SK-N-SH (cell line): ENCODE measurements at regions not wholly inside any gene's neighbourhood (a gene's known extent, or its start where the extent isn't known, plus 50 kb on each side); places are given as distances from the start of the nearest gene placed in this dataset.

Experiments
- CTCF ChIA-PET: fragments of 300-600, 350-600 bp; formaldehyde crosslinking; extraction: SDS; loops from one replicate; lab custom pipeline; 2021; lab: Yijun Ruan, JAX
- POLR2A ChIA-PET: fragments of 350-600 bp; sonication (Branson Sonifier 250); formaldehyde crosslinking; extraction: SDS; loops from one replicate; lab custom pipeline; 2020; ENCODE audit warnings: antibody characterized with exemption, inconsistent platforms; lab: Yijun Ruan, JAX
- DNase-seq: peaks from one replicate; pipeline ENCODE4 v3.0.0; 2012
- H2AFZ ChIP-seq: fragments of 200-600 bp; sonication (generic); 2 replicates; pipeline ENCODE4 v1.8.1; 2016; ENCODE audit warnings: antibody characterized with exemption, mild to moderate bottlenecking, low read depth
- H3F3A ChIP-seq: fragments of 200-600 bp; sonication (generic); replicated peaks from 2 replicates; pipeline ENCODE3; 2016; ENCODE audit warnings: antibody characterized with exemption, mild to moderate bottlenecking; ENCODE audit not compliant: insufficient read depth
- H3K27ac ChIP-seq, 2 experiments: fragments of 200-500 bp in 1 of 2; fragments of 200-600 bp in 1 of 2; sonication (Bioruptor generic) in 1 of 2; sonication (generic), shearing (Covaris generic) in 1 of 2; 2 replicates each; pipeline versions ENCODE4 v1.5.1 to v1.6.1; 2014 to 2016; ENCODE audit warnings: low read depth in 2 of 2, inconsistent platforms in 1 of 2, low read length in 1 of 2, mild to moderate bottlenecking in 1 of 2, mixed read lengths in 1 of 2
- H3K27me3 ChIP-seq: fragments of 200-600 bp; sonication (generic), shearing (Covaris generic); 2 replicates; pipeline ENCODE4 v1.6.1; 2016; ENCODE audit warnings: mixed run types; ENCODE audit not compliant: insufficient read depth
- H3K36me3 ChIP-seq, 2 experiments: fragments of 200-500 bp in 1 of 2; fragments of 200-600 bp in 1 of 2; sonication (Bioruptor generic) in 1 of 2; sonication (generic) in 1 of 2; replicated peaks in 1 of 2; 2 replicates each; pipeline versions ENCODE3 to v1.5.1; 2014 to 2016; ENCODE audit warnings: low read length in 1 of 2, mild to moderate bottlenecking in 1 of 2; ENCODE audit not compliant: insufficient read depth in 2 of 2, control insufficient read depth in 1 of 2
- H3K4me1 ChIP-seq, 2 experiments: fragments of 200-500 bp in 1 of 2; fragments of 200-600 bp in 1 of 2; sonication (Bioruptor generic) in 1 of 2; sonication (generic), shearing (Covaris generic) in 1 of 2; 2 replicates each; pipeline versions ENCODE4 v1.5.1 to v1.6.1; 2014 to 2016; ENCODE audit warnings: low read depth in 1 of 2, low read length in 1 of 2, mixed run types in 1 of 2; ENCODE audit not compliant: insufficient read depth in 2 of 2, control insufficient read depth in 1 of 2
- H3K4me2 ChIP-seq: fragments of 200-600 bp; sonication (generic), shearing (Covaris generic); 2 replicates; pipeline ENCODE4 v1.6.1; 2017; ENCODE audit warnings: mixed run types
- H3K4me3 ChIP-seq, 2 experiments: fragments of 200-500 bp in 1 of 2; fragments of 200-600 bp in 1 of 2; sonication (Bioruptor generic) in 1 of 2; sonication (generic), shearing (Covaris generic) in 1 of 2; 2 replicates each; pipeline versions ENCODE4 v1.5.1 to v1.8.1; 2014 to 2016; ENCODE audit warnings: low read depth in 2 of 2, inconsistent platforms in 1 of 2, low read length in 1 of 2, mild to moderate bottlenecking in 1 of 2, mixed read lengths in 1 of 2, moderate library complexity in 1 of 2
- H3K79me2 ChIP-seq: fragments of 200-600 bp; sonication (generic); 2 replicates; pipeline ENCODE4 v1.8.1; 2017; ENCODE audit warnings: mild to moderate bottlenecking; ENCODE audit not compliant: insufficient read depth
- H3K9ac ChIP-seq: fragments of 200-600 bp; sonication (generic); 2 replicates; pipeline ENCODE4 v1.6.1; 2017; ENCODE audit warnings: mixed run types
- H3K9me2 ChIP-seq: fragments of 200-600 bp; sonication (generic); 2 replicates; pipeline ENCODE4 v1.6.1; 2017; ENCODE audit warnings: mixed run types
- H3K9me3 ChIP-seq: fragments of 200-600 bp; sonication (generic); 2 replicates; pipeline ENCODE4 v1.6.1; 2017; ENCODE audit warnings: mixed run types, mild to moderate bottlenecking, moderate library complexity
- H4K20me1 ChIP-seq: fragments of 200-600 bp; sonication (generic); 2 replicates; pipeline ENCODE4 v1.6.1; 2017; ENCODE audit warnings: mild to moderate bottlenecking, mixed run types; ENCODE audit not compliant: insufficient read depth
- CHD2 ChIP-seq: fragments of 150-350 bp; IDR thresholded peaks from 2 replicates; pipeline ENCODE4 v1.6.1; 2018; ENCODE audit warnings: low read length; ENCODE audit not compliant: partially characterized antibody
- EZH2phosphoT487 ChIP-seq: fragments of 200-600 bp; sonication (generic); IDR thresholded peaks from 2 replicates; pipeline ENCODE4 v1.6.1; 2017; ENCODE audit warnings: low read depth, mixed run types, mild to moderate bottlenecking, antibody characterized with exemption, moderate library complexity, borderline replicate concordance
- FOSL2 ChIP-seq: IDR thresholded peaks from 2 replicates; pipeline ENCODE4 v1.4.0; 2012; ENCODE audit warnings: low read depth, mild to moderate bottlenecking, moderate library complexity, borderline replicate concordance
- FOXM1 ChIP-seq: IDR thresholded peaks from 2 replicates; pipeline ENCODE4 v1.4.0; 2012; ENCODE audit warnings: low read depth, mild to moderate bottlenecking
- GABPA ChIP-seq: IDR thresholded peaks from 2 replicates; pipeline ENCODE4 v1.4.0; 2012; ENCODE audit warnings: low read depth, mild to moderate bottlenecking
- JUND ChIP-seq: IDR thresholded peaks from 2 replicates; pipeline ENCODE4 v1.4.0; 2012
- MEF2A ChIP-seq: IDR thresholded peaks from 2 replicates; pipeline ENCODE4 v1.4.0; 2012; ENCODE audit warnings: low read depth, borderline replicate concordance
- PBX3 ChIP-seq: IDR thresholded peaks from 2 replicates; pipeline ENCODE4; 2012
- POLR2AphosphoS5 ChIP-seq: IDR thresholded peaks from 2 replicates; pipeline ENCODE4 v1.6.1; 2012; ENCODE audit warnings: low read depth, low read length
- RFX5 ChIP-seq: IDR thresholded peaks from 2 replicates; pipeline ENCODE4 v1.6.1; 2012; ENCODE audit warnings: mild to moderate bottlenecking, improper control_type of control experiment, low read length
- TEAD4 ChIP-seq: IDR thresholded peaks from 2 replicates; pipeline ENCODE4 v1.4.0; 2012; ENCODE audit warnings: mild to moderate bottlenecking, borderline replicate concordance; ENCODE audit not compliant: insufficient read depth
- YY1 ChIP-seq: IDR thresholded peaks from 2 replicates; pipeline ENCODE4 v1.4.0; 2012; ENCODE audit warnings: low read depth, mild to moderate bottlenecking
- WGBS: methylation state at CpG from one replicate; pipeline ENCODE4 v1.1.6; 2017; ENCODE audit warnings: low lambda C conversion rate; 5-methylcytosine and 5-hydroxymethylcytosine counted together
- TF ChIP-seq, protein P1 (sequence below): IDR thresholded peaks from 2 replicates; pipeline ENCODE4 v1.4.0; 2012; ENCODE audit warnings: low read depth, borderline replicate concordance
- TF ChIP-seq, protein P2 (sequence below): IDR thresholded peaks from 2 replicates; pipeline ENCODE4 v1.6.1; 2012; ENCODE audit warnings: mild to moderate bottlenecking, low read depth, low read length, moderate library complexity

DNA sequence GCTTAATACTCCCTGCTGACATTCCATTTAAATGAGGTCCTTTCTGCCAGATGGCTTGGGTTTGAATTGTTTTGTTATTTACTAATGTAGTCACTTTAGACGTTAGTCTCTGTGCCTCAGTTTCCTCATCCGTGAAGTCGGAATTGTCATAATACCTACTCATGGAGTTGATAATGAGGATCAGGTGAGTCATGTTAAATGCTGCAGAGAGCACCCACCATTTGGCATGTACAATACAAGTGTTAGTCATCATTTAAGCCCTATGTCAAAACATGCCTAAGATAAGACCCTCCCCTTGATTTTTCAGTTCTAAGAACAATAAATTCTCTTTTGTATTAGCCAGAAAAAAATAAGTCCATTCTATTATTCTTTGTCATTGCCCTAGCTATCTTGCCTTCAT lies 534.8 kb upstream of the HTR2C start:
- CTCF ChIA-PET: no interaction called here
- POLR2A ChIA-PET: no interaction called here

More for the DNA sequence above, 534.8 kb upstream of the HTR2C start:
- H3K4me3 ChIP-seq: no peak overlapping the region
- TF ChIP-seq MEF2A: no peak
- no peak for TF ChIP-seq POLR2AphosphoS5
- no peak for TF ChIP-seq EZH2phosphoT487
- TF ChIP-seq YY1: no peak
- TF ChIP-seq, protein P1, sequence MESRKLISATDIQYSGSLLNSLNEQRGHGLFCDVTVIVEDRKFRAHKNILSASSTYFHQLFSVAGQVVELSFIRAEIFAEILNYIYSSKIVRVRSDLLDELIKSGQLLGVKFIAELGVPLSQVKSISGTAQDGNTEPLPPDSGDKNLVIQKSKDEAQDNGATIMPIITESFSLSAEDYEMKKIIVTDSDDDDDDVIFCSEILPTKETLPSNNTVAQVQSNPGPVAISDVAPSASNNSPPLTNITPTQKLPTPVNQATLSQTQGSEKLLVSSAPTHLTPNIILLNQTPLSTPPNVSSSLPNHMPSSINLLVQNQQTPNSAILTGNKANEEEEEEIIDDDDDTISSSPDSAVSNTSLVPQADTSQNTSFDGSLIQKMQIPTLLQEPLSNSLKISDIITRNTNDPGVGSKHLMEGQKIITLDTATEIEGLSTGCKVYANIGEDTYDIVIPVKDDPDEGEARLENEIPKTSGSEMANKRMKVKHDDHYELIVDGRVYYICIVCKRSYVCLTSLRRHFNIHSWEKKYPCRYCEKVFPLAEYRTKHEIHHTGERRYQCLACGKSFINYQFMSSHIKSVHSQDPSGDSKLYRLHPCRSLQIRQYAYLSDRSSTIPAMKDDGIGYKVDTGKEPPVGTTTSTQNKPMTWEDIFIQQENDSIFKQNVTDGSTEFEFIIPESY: no peak
- TF ChIP-seq RFX5: no peak
- TF ChIP-seq, protein P2, sequence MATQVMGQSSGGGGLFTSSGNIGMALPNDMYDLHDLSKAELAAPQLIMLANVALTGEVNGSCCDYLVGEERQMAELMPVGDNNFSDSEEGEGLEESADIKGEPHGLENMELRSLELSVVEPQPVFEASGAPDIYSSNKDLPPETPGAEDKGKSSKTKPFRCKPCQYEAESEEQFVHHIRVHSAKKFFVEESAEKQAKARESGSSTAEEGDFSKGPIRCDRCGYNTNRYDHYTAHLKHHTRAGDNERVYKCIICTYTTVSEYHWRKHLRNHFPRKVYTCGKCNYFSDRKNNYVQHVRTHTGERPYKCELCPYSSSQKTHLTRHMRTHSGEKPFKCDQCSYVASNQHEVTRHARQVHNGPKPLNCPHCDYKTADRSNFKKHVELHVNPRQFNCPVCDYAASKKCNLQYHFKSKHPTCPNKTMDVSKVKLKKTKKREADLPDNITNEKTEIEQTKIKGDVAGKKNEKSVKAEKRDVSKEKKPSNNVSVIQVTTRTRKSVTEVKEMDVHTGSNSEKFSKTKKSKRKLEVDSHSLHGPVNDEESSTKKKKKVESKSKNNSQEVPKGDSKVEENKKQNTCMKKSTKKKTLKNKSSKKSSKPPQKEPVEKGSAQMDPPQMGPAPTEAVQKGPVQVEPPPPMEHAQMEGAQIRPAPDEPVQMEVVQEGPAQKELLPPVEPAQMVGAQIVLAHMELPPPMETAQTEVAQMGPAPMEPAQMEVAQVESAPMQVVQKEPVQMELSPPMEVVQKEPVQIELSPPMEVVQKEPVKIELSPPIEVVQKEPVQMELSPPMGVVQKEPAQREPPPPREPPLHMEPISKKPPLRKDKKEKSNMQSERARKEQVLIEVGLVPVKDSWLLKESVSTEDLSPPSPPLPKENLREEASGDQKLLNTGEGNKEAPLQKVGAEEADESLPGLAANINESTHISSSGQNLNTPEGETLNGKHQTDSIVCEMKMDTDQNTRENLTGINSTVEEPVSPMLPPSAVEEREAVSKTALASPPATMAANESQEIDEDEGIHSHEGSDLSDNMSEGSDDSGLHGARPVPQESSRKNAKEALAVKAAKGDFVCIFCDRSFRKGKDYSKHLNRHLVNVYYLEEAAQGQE: no peak
- no peak for TF ChIP-seq PBX3
- no peak for TF ChIP-seq TEAD4
- TF ChIP-seq JUND: no peak
- no peak for TF ChIP-seq FOSL2
- TF ChIP-seq GABPA: no peak
- no peak for TF ChIP-seq CHD2
- no peak for TF ChIP-seq FOXM1
- TF ChIP-seq, all 33 proteins: peak for 0
- Histone ChIP-seq H3K9ac (no peak overlapping the region), H2AFZ (no peak overlapping the region), H3F3A (no peaks in the 10 kb centered on the region), H3K27ac (no peak overlapping the region), H4K20me1 (no peaks in the 10 kb centered on the region), H3K4me1 (no peaks in the 10 kb centered on the region), H3K9me3 (no peaks in the 10 kb centered on the region), H3K79me2 (no peaks in the 10 kb centered on the region), H3K27me3 (no peaks in the 10 kb centered on the region; the same call in 1 of the 2 replicates), H3K9me2 (no peaks in the 10 kb centered on the region), H3K36me3 (no peaks in the 10 kb centered on the region), H3K4me2 (no peak overlapping the region)
- WGBS: 39% methylated on average over 3 of the region's 3 CpGs
- DNase-seq: no peak
